HTR-8/SVneo (cell line): ENCODE measurements at regions not wholly inside any gene's neighbourhood (a gene's known extent, or its start where the extent isn't known, plus 50 kb on each side); places are given as distances from the start of the nearest gene placed in this dataset.
"Not testable (repeated sequence)": the region's sequence is repeated elsewhere in the genome, so short reads cannot be mapped to it uniquely, and the experiment has no call there.

ENCODE experiments used
- DNase-seq: peaks from one replicate; pipeline ENCODE4 v3.0.0; 2011; ENCODE audit warnings: low spot score, mixed read lengths; ENCODE audit not compliant: insufficient read length
- FAIRE-seq: peaks from 2 replicates; lab custom pipeline; 2011; peaks lifted over from hg19 to GRCh38; lab: Jason Lieb, UNC

DNA sequence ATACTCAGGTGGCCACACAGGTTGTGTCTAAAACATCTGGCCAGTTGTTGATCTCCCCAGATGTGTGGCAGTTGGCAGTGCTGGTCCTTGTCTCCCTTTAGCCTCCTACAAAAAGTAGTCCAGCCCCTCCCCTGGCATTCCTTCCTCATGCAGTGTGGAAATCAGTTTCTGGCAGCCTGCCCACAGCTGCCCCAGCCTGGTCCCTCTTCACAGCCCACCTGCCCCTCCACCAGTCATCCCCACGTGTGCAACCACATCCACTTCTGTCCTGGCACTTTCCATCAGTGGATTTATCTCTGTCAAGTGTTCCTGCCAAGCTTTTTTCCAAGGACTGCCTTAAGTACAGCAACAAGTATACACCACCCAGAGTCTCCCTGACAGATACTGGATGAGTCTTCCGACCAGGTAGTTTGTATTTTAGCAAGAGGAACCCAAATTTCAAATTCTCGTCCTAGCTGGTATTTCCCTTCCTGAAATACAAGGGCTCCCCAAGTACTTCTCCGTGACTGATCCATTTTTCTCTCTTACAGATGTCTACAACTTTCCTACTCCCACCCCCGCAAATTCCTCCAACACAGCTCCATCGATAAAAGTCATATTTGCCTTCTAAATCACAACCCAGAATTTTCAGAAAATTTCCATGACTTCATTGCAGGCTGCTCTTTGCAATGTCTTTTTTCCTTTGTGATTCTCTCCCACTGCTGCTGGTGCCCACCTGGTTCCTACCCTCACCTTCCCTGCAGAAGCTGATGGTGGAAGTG, 313.5 kb downstream of the FOXO1 start:
- DNase-seq: no peak
- no peak for FAIRE-seq

DNA sequence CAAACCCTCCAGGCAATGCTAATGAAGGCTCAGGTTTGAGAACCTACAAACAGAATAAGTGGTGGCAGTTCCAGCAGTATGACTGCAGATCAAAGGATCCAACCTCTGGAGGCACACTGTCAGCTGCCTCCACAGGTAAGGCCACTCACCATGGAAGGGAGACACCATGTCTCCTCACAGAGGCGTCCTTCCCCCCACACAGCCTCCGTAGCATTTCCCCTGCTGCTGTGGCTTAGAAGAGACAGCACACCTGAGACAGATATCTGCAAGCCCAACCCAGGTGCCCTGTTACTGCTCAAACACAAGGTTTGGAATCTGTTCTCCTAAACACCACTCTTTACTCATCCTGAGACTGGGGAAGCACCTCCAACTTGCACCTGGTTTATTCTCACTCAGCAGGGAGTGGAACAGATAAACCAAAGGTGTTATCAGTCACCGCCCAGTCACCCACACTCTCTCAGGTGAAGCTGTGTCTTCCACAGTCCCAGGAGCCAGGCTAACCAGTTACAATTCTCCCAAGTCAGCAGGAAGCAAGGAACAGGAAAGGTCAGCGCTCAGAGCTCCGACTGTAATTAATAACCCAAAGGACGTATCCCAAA, 311.2 kb downstream of the FOXO1 start:
- no peak for DNase-seq
- no peak for FAIRE-seq

GRCh38 chr13:40356011-40356410, 310.4 kb downstream of the FOXO1 start:
- no peak for FAIRE-seq
- no peak for DNase-seq

- not testable (repeated sequence) for FAIRE-seq, DNase-seq
Observed at GRCh38 chr13:40356458-40356857, 310.0 kb downstream of the FOXO1 start.

GRCh38 chr13:40362502-40362901, 303.9 kb downstream of the FOXO1 start:
- FAIRE-seq: no peak

DNA sequence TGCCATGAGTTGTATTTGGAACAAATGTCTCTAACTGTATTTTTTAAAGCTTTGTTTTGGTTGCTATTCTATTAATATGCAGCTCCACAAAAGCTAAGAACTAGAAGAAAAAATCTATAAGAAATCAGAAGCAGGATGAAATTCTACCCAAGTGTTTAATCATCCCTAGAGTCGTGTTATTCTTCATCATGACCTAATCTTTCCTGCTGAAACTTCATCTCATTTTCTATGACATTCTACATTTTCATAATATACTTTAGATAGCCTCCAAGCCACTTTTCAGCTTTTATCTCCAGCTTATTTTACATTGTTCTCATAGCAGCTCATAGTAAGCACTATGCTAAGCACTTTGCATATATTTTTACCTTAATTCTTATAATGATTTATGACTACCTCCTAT, 302.8 kb downstream of the FOXO1 start:
- DNase-seq: no peak
- FAIRE-seq: no peak

More at GRCh38 chr13:40362502-40362901, 303.9 kb downstream of the FOXO1 start:
- DNase-seq: no peak

DNA sequence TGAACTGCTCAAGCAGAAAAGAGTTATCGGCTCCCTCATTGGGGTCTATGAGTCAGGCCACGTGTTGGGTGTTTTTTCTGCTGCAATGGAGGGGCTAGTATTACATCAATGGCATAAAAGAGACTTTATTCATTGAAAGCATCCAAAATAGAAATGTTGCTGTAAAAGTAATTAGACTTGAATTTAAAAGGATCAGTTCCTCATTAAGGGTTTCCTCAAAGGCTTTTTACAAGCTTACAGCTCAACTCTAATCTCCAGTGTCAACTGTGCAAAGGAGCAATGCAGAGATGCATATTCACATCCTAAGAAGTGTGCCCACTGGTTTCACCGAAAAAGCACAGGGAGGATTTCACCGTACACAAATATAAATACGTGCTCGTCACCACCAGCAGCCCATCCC, 300.3 kb downstream of the FOXO1 start:
- DNase-seq (no peak), FAIRE-seq (no peak)

DNA sequence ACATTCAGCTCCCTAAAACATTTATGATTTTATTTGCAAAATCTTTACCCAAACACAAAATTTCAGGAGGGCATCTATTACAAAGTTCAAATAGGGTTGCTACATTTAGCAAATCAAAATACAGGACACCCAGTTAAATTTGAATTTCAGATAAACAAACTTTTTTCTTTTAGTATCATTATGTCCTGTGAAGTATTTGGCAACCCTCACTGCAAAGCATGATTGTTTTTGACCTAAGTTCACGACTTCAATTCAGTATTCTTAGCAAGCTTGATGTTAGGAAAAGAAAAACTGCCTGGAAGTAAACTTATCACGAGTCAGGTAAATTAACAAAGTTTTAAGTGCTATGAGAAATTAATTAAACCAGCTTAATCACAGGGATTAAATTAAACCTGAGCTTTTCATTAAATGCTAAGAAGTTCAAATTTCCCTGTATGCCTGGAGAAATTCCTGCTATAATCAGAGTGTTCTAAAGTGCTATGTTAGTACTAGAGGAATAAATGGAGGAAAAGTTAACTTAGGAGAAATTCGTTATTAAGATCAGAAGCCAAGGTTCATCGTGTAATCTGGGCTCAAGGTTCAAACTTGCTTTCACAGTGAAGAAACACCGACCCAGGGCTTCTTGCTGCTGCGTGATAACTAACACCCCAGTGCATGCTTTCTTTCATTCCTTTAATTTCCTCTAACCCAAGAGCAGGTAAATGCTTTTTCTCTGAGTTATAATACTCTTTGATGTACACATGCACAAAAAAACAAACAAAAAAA, 298.1 kb downstream of the FOXO1 start:
- FAIRE-seq (no peak), DNase-seq (no peak)

GRCh38 chr13:40370661-40371060, 295.8 kb downstream of the FOXO1 start:
- DNase-seq (no peak), FAIRE-seq (no peak)

DNA sequence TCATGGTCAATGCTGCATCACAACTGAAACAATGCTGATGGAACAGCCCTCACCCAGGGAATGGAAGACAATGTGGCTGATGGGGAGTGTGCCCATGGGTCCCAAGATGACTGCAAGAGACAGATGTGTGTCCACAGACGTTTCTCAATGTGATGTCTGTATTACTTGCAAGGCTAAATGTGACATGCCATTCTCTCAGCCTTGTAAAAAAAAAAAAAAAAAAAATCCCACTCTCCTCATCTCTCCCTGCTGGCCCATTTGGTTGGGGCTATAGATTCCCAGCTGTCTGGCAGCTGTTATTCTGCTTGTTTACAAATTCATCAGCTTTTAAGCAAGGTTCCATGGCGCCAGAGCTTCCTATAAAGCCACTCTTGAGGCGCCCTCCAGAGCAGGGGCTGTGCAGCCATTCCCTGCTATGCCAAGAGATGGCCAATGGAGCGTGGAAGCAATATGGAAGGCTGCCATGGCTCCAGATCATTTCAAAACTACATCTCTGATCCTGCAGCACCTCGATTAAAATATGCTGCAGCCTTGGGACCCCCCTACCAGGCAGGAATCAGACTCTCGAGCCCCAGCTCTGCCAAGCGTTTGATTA, 294.8 kb downstream of the FOXO1 start:
- no peak for FAIRE-seq

DNA sequence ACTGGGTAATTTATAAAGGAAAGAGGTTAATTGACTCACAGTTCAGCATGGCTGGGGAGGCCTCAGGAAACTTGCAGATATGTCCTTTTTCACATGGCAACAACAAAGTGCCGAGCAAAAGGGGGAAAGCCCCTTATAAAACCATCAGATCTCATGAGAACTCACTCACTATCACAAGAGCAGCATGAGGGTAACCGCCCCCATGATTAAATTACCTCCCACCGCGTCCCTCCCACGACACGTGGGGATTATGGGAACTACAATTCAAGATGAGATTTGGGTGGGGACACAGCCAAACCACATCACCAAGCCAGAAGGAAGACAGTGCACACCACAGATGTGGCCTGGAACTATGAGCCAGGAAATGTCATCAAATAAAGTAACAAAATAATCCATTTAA, 292.8 kb downstream of the FOXO1 start:
- DNase-seq, FAIRE-seq: not testable (repeated sequence)

More for the DNA sequence above, 294.8 kb downstream of the FOXO1 start:
- DNase-seq: no peak

DNA sequence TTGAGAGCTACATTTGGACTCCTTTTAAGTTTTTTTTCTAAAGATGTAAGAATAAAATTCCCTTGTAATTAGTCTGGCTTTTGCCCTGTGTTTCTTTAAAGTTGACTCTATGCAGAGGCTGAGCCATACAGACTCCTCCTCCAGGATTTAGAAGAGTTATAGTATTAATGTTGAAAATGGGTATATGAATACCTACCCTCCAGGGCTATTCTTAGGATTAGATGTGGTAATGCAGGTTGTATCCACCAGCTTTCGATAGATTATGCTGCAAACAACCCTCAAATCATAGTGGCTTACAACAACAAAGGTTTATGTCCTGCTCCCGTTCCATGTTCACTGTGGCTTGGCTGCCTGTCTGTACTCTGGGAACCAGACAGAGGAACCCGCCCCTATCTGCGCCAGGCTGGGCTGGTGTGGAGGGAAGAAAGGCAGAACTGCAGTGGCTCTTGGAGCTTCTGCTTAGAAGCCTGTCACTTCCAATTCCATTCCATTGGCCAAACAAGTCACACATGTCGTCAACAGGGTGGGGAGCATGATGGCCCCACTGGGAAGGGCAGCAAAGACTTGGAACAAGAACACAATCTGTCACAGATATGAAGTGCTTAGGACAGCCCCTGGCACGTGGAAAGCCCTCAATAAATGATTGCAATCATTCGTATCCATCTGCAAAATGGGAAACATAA, 290.8 kb downstream of the FOXO1 start:
- no peak for FAIRE-seq
- DNase-seq: no peak

DNA sequence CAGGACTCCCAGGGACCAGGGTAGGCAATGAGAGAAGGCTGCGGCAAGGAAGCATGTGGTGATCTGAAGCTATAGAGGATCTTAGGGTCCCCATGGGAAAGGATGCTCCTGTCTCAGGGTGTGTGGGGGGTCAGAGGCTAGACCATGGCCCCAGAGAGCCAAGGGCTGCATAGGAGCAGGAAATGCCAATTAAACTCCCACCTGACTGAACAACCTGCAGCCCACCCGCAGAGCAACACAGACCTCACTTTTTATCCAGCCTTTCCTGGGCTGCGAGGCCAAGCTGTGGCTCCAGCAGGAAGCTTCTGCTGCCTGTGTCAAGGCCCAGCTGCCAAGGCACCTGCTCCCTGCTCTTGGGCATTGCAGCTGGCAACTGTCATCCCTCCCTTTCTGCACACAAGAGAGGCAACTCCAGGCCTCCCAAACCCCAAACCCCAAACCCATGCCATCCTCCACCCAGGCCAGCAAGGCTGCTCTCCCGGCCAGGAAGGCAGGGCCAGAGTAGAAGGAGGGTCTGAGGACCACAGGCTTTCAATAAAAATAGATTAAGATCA, 290.1 kb downstream of the FOXO1 start:
- no peak for DNase-seq
- FAIRE-seq: no peak

DNA sequence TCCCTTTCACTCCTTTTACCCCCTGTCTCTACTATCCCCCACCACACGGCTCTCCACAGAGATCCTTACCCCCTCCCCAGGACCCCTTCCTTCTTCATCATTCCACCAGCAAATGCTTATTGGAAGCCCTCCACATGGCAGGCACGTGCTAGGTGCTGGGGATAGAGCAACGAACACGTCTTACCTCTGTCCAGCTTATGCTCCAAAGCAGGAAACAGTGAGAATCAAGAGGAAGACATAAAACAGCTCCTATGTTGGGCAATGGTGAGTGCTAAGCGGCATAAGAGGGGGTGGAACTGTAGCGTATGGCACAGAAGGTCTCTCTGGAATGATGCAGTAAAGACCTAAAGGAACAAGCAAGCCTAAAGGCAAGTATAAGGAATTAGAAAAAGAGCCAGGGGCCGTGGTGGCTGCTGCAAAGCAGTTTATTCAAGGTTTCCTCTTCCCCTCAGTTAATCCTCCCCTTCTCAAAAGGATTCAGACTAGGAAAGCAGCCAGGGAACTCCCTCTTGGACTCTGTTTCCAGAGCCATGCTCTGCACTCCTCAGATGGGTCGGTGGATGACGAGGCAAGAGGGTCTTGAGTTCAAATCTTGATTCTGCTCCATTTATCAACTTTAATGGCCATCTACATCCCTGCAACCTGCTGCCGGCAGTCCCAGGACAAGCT, 289.4 kb downstream of the FOXO1 start:
- FAIRE-seq (no peak), DNase-seq (no peak)

DNA sequence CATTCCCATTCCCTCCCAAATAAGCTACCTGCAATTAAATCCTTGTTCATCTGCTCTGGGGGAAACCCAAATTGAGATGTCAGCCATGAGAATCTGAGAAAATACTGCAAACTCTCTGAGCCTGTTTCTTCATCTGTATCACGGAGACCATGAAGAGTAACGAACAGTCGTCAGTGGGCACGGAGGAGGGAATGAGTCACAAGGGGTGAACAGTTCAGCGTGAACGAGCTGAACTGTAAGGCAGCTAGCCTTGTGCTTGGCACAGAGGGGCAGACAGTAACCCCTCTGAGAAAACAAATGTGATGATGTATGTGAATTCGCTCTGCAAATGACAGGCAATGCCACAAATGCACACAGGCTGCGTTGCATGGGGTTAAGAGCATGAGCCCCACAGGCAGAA, 288.7 kb downstream of the FOXO1 start:
- FAIRE-seq: no peak
- DNase-seq: no peak

- FAIRE-seq: no peak
- DNase-seq: no peak
Observed at GRCh38 chr13:40379196-40379595, 287.2 kb downstream of the FOXO1 start.

GRCh38 chr13:40379794-40380578, 286.5 kb downstream of the FOXO1 start:
- DNase-seq (no peak), FAIRE-seq (no peak)

DNA sequence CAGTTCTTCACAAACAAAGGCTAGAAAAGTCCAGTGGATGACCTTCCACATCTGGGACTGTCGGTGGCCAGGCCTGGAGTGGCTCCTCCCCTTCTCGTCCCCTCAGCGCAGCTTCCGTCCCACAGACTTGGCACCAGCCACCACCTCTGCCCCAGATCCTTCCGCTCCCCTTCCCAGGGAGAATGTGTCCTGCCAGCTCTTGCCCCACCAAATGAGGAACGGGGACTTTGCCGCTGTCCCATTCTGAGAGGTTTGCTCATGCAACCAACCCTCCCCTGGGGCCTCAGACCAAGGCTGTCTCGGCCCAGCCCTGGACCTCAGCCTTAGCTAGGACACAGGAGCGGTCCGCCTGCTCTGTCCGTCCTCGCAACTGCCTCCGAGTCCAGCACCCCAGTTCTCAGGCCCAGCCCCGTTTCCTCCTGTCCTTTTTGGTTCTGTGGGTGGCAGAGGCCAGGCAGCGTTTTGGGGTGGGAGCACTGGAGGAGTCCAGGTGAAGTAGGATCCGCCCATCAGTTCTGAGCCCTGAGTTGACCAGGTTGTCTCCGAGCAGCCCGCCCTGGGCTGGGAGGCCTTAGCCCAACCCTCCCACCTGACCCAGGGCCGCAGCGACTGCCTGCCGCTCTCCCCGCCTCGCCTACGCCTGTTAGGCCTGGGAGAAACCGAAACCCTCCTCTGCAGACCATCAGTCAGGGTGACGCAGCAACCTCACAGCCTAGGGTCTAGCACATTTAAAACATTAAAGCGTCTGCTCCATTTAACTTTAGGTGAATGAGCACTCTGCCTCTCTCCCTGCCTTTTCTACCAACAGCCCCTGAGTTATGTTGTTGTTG, 284.3 kb downstream of the FOXO1 start:
- DNase-seq: no peak
- no peak for FAIRE-seq
